ENCODE measurements at regions not wholly inside any gene's neighbourhood (a gene's known extent, or its start where the extent isn't known, plus 50 kb on each side); places are given as distances from the start of the nearest gene placed in this dataset.
A peak's percentile ranks its signal among the peaks of the same experiment; 100 is the strongest.

- peaks cover 24% of the 10 kb centered on the region for H3K27me3 ChIP-seq (ENCODE audit: control insufficient read depth, insufficient read depth, low read length)
- DNase-seq = no peak
- no peaks in the 10 kb centered on the region for H3K36me3 ChIP-seq (ENCODE audit: control insufficient read depth, insufficient read depth, low read length)
- no peaks in the 10 kb centered on the region for H3K4me1 ChIP-seq (ENCODE audit: control insufficient read depth, insufficient read depth, low read length)
- WGBS (ENCODE audit: insufficient coverage, low lambda C conversion rate) = no CpG with 5 or more reads among the region's 7 CpGs
- no peaks in the 10 kb centered on the region for H3K9me3 ChIP-seq (ENCODE audit: control insufficient read depth, low read depth, low read length)
- no peak overlapping the region for H3K27ac ChIP-seq (ENCODE audit: low read length)
- no peak overlapping the region for H3K4me3 ChIP-seq (ENCODE audit: low read length)
Observed at GRCh38 chr15:98505611-98506031, 142.7 kb upstream of the IGF1R start.

DNA sequence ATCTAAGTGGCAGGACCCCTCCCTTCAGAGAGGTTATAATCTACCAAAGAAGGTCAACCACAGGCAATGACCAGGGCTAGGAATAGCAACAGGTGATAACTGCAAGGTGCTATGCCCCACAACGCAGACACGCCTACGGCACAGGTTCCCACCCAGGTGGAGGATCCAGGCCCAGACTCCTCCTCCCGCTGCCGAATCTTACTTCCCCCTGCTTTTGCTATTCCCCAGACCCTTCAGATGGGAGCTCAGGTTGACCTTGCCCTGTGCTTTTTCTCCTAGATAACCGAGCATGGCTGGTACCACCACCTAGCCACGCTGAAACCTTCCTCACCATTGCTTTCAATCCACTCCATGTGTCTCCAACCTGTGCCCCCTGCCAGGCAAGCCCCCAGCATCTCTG, 142.2 kb upstream of the IGF1R start:
- no peak for DNase-seq
- no peak overlapping the region for H3K4me3 ChIP-seq (ENCODE audit: low read length)

DNA sequence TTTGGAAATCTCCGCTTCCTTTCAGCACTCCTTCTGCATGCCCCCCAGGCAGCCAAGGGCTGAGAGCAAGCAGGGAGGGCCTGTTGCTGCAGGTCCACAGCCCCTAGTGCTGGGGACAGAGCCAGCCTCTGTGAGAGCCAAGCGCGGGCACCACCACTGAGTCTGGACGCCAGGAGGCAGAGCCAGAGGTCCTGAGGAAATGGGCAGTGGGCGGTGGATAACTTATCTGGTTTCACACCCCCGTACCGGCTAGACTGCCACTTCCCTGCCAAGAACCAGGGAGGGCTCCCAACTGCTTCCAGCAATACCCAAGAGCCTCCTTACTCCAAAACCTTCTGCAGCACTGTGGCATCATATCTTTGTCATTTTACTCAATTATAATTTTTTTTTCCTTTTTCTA, 141.6 kb upstream of the IGF1R start:
- H3K4me1 ChIP-seq (ENCODE audit: control insufficient read depth, insufficient read depth, low read length) = no peaks in the 10 kb centered on the region
- WGBS (ENCODE audit: insufficient coverage, low lambda C conversion rate) = no CpG with 5 or more reads among the region's 7 CpGs
- DNase-seq = no peak
- H3K36me3 ChIP-seq (ENCODE audit: control insufficient read depth, insufficient read depth, low read length) = no peaks in the 10 kb centered on the region
- H3K9me3 ChIP-seq (ENCODE audit: control insufficient read depth, low read depth, low read length) = no peaks in the 10 kb centered on the region
- peaks cover 24% of the 10 kb centered on the region for H3K27me3 ChIP-seq (ENCODE audit: control insufficient read depth, insufficient read depth, low read length)
- H3K4me3 ChIP-seq (ENCODE audit: low read length) = no peak overlapping the region
- no peak overlapping the region for H3K27ac ChIP-seq (ENCODE audit: low read length)

More for the DNA sequence above, 142.2 kb upstream of the IGF1R start:
- Histone ChIP-seq H3K27ac (ENCODE audit: low read length) (no peak overlapping the region), H3K36me3 (ENCODE audit: control insufficient read depth, insufficient read depth, low read length) (no peaks in the 10 kb centered on the region), H3K9me3 (ENCODE audit: control insufficient read depth, low read depth, low read length) (no peaks in the 10 kb centered on the region), H3K27me3 (ENCODE audit: control insufficient read depth, insufficient read depth, low read length) (peaks cover 24% of the 10 kb centered on the region), H3K4me1 (ENCODE audit: control insufficient read depth, insufficient read depth, low read length) (no peaks in the 10 kb centered on the region)
- no CpG with 5 or more reads among the region's 7 CpGs for WGBS (ENCODE audit: insufficient coverage, low lambda C conversion rate)

GRCh38 chr15:98513428-98513986, 134.8 kb upstream of the IGF1R start:
- Histone ChIP-seq H3K27me3 (ENCODE audit: control insufficient read depth, insufficient read depth, low read length) (no peaks in the 10 kb centered on the region), H3K4me3 (ENCODE audit: low read length) (no peak overlapping the region), H3K9me3 (ENCODE audit: control insufficient read depth, low read depth, low read length) (no peaks in the 10 kb centered on the region), H3K36me3 (ENCODE audit: control insufficient read depth, insufficient read depth, low read length) (no peaks in the 10 kb centered on the region), H3K27ac (ENCODE audit: low read length) (no peak overlapping the region), H3K4me1 (ENCODE audit: control insufficient read depth, insufficient read depth, low read length) (no peaks in the 10 kb centered on the region)
- no peak for DNase-seq
- WGBS (ENCODE audit: insufficient coverage, low lambda C conversion rate) = no CpG with 5 or more reads among the region's 7 CpGs

GRCh38 chr15:98514034-98514622, 134.2 kb upstream of the IGF1R start:
- no peaks in the 10 kb centered on the region for H3K27me3 ChIP-seq (ENCODE audit: control insufficient read depth, insufficient read depth, low read length)
- peak in 1 of 2 donors; percentile 27 for DNase-seq
- no peaks in the 10 kb centered on the region for H3K36me3 ChIP-seq (ENCODE audit: control insufficient read depth, insufficient read depth, low read length)
- no CpG with 5 or more reads among the region's 11 CpGs for WGBS (ENCODE audit: insufficient coverage, low lambda C conversion rate)
- H3K27ac ChIP-seq (ENCODE audit: low read length) = no peak overlapping the region
- no peaks in the 10 kb centered on the region for H3K9me3 ChIP-seq (ENCODE audit: control insufficient read depth, low read depth, low read length)
- no peak overlapping the region for H3K4me3 ChIP-seq (ENCODE audit: low read length)
- no peaks in the 10 kb centered on the region for H3K4me1 ChIP-seq (ENCODE audit: control insufficient read depth, insufficient read depth, low read length)

DNA sequence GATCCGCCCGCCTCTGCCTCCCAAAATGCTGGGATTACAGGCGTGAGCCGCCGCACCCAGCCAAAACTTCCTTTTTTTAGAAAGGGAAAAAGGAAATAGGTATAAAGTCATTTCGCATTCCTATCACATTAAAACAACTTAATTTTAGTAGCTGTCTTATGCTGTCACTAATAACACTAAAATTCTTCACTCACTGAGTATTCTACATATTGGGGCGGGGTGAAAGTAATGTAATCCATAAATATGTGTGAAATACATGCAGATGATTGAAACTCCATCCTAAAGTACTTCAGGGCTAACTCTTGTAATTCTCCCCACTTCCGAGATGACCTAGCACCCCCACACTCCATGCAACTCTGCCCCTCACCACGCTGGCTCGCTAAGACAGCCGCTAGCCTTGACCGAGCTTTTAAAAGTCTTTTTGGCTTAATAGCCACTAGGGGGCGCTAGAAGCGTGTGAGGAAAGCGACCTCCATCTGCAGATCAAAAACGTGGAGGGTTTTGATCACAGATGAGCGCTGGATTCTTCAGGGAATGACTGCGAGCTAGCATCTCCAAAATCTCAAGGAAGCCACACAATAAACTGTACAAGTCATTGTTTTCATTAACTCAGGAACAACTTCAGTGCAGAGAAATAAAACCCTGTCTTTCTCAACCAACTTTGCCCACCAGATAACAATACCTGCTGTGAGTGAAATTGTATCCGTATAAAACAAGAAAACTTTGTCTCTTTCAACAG, 129.3 kb upstream of the IGF1R start:
- H3K27ac ChIP-seq (ENCODE audit: low read length) = no peak overlapping the region
- H3K27me3 ChIP-seq (ENCODE audit: control insufficient read depth, insufficient read depth, low read length) = no peaks in the 10 kb centered on the region
- no peaks in the 10 kb centered on the region for H3K4me1 ChIP-seq (ENCODE audit: control insufficient read depth, insufficient read depth, low read length)
- no peak overlapping the region for H3K4me3 ChIP-seq (ENCODE audit: low read length)
- WGBS (ENCODE audit: insufficient coverage, low lambda C conversion rate) = 0% methylated on average over 1 of the region's 19 CpGs
- H3K9me3 ChIP-seq (ENCODE audit: control insufficient read depth, low read depth, low read length) = no peaks in the 10 kb centered on the region
- peak; percentile 58 to 61 for DNase-seq
- H3K36me3 ChIP-seq (ENCODE audit: control insufficient read depth, insufficient read depth, low read length) = no peaks in the 10 kb centered on the region

GRCh38 chr15:98519767-98520550, 128.4 kb upstream of the IGF1R start:
- no peak for DNase-seq
- H3K27ac ChIP-seq (ENCODE audit: low read length) = no peak overlapping the region
- H3K9me3 ChIP-seq (ENCODE audit: control insufficient read depth, low read depth, low read length) = no peaks in the 10 kb centered on the region
- H3K4me3 ChIP-seq (ENCODE audit: low read length) = no peak overlapping the region
- no peaks in the 10 kb centered on the region for H3K27me3 ChIP-seq (ENCODE audit: control insufficient read depth, insufficient read depth, low read length)
- no CpG with 5 or more reads among the region's 10 CpGs for WGBS (ENCODE audit: insufficient coverage, low lambda C conversion rate)
- no peaks in the 10 kb centered on the region for H3K36me3 ChIP-seq (ENCODE audit: control insufficient read depth, insufficient read depth, low read length)
- no peaks in the 10 kb centered on the region for H3K4me1 ChIP-seq (ENCODE audit: control insufficient read depth, insufficient read depth, low read length)

GRCh38 chr15:98522127-98522526, 126.2 kb upstream of the IGF1R start:
- no peak overlapping the region for H3K4me3 ChIP-seq (ENCODE audit: low read length)
- H3K36me3 ChIP-seq (ENCODE audit: control insufficient read depth, insufficient read depth, low read length) = no peaks in the 10 kb centered on the region
- H3K27me3 ChIP-seq (ENCODE audit: control insufficient read depth, insufficient read depth, low read length) = no peaks in the 10 kb centered on the region
- H3K4me1 ChIP-seq (ENCODE audit: control insufficient read depth, insufficient read depth, low read length) = no peaks in the 10 kb centered on the region
- H3K27ac ChIP-seq (ENCODE audit: low read length) = no peak overlapping the region
- DNase-seq = no peak
- 37% methylated on average over 2 of the region's 5 CpGs for WGBS (ENCODE audit: insufficient coverage, low lambda C conversion rate)
- no peaks in the 10 kb centered on the region for H3K9me3 ChIP-seq (ENCODE audit: control insufficient read depth, low read depth, low read length)

GRCh38 chr15:98523912-98524662, 124.3 kb upstream of the IGF1R start:
- H3K4me1 ChIP-seq (ENCODE audit: control insufficient read depth, insufficient read depth, low read length) = no peaks in the 10 kb centered on the region
- H3K36me3 ChIP-seq (ENCODE audit: control insufficient read depth, insufficient read depth, low read length) = no peaks in the 10 kb centered on the region
- H3K27me3 ChIP-seq (ENCODE audit: control insufficient read depth, insufficient read depth, low read length) = no peaks in the 10 kb centered on the region
- H3K4me3 ChIP-seq (ENCODE audit: low read length) = no peak overlapping the region
- no CpG with 5 or more reads among the region's 12 CpGs for WGBS (ENCODE audit: insufficient coverage, low lambda C conversion rate)
- H3K27ac ChIP-seq (ENCODE audit: low read length) = no peak overlapping the region
- no peak for DNase-seq
- H3K9me3 ChIP-seq (ENCODE audit: control insufficient read depth, low read depth, low read length) = no peaks in the 10 kb centered on the region
